ENCODE measurements at regions not wholly inside any gene's neighbourhood (a gene's known extent, or its start where the extent isn't known, plus 50 kb on each side); places are given as distances from the start of the nearest gene placed in this dataset.

GRCh38 chrX:128928636-128929035 is 594.7 kb downstream of the SMARCA1 start:
- no peak overlapping the region for H3K27ac ChIP-seq (ENCODE audit: low read depth, low read length, poor library complexity, severe bottlenecking)
- no peak overlapping the region for H3K9ac ChIP-seq (ENCODE audit: low read length)
- H3K79me2 ChIP-seq (ENCODE audit: insufficient read depth, low read length): no peaks in the 10 kb centered on the region
- no peaks in the 10 kb centered on the region for H3K36me3 ChIP-seq (ENCODE audit: insufficient read depth, low read length)
- no peaks in the 10 kb centered on the region for H3K4me1 ChIP-seq (ENCODE audit: insufficient read depth, low read length, severe bottlenecking)
- no peaks in the 10 kb centered on the region for H3F3A ChIP-seq (ENCODE audit: insufficient read depth, low read length)
- H2AFZ ChIP-seq (ENCODE audit: low read length): no peak overlapping the region
- H3K27me3 ChIP-seq (ENCODE audit: insufficient read depth, low read length): no peaks in the 10 kb centered on the region
- H3K4me2 ChIP-seq (ENCODE audit: low read length): no peak overlapping the region
- H3K9me3 ChIP-seq (ENCODE audit: low read length): no peaks in the 10 kb centered on the region
- H4K20me1 ChIP-seq (ENCODE audit: insufficient read depth, low read length): no peaks in the 10 kb centered on the region
- no peaks in the 10 kb centered on the region for H3K9me2 ChIP-seq (ENCODE audit: low read depth, low read length)
- no peak overlapping the region for H3K4me3 ChIP-seq (ENCODE audit: low read depth, low read length, poor library complexity, severe bottlenecking)
- TF ChIP-seq EZH2 (IDR thresholded peaks at IDR 0.05; ENCODE audit: borderline replicate concordance, low read length): no peak
- no peak for TF ChIP-seq CTCF (IDR thresholded peaks at IDR 0.05; ENCODE audit: low read length)

DNA sequence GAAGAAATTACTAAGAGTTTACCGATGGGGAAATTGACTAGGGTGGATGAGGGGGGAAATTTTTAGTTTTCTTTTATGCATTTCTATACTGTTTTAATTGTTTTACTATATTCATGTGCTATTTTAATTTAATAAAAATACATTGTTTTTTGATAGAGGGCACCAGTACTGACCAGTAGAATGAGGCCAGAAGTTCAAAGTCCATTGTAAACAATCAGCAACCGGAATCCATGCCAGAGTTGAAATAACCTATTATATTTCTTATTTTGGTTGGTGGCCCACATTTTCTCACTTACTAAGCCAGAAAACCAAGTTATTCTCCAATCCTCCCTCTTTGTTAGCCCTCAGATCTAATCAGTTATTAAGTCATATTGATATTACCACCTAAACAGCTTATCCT is 595.9 kb downstream of the SMARCA1 start:
- TF ChIP-seq EZH2 (IDR thresholded peaks at IDR 0.05; ENCODE audit: borderline replicate concordance, low read length) (no peak), CTCF (IDR thresholded peaks at IDR 0.05; ENCODE audit: low read length) (no peak)
- no peaks in the 10 kb centered on the region for H3K79me2 ChIP-seq (ENCODE audit: insufficient read depth, low read length)

DNA sequence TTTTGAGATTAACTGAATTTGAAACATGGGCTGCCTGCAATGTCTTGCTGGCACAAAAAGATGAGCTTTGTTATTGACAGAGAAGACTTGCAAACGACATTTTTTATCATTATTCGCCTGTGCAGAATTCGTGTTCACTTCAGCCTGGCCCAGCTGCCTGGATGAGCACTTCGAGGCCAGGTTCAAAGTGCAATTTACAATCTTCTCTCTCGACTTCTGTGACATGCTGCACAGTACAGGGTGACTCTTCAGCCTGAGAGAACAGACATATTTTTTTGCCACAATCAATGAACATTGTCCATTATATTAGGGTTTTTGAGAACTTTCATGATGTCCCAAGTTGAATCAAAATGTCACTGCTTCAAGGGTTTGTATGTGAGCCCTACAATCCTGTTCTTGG is 616.5 kb downstream of the SMARCA1 start:
- no peak overlapping the region for H2AFZ ChIP-seq (ENCODE audit: low read length)
- TF ChIP-seq EZH2 (IDR thresholded peaks at IDR 0.05; ENCODE audit: borderline replicate concordance, low read length) (no peak), CTCF (IDR thresholded peaks at IDR 0.05; ENCODE audit: low read length) (no peak)
- no peaks in the 10 kb centered on the region for H3K9me3 ChIP-seq (ENCODE audit: low read length)

More for the DNA sequence above, 595.9 kb downstream of the SMARCA1 start:
- Histone ChIP-seq H2AFZ (ENCODE audit: low read length) (no peak overlapping the region), H3K9me2 (ENCODE audit: low read depth, low read length) (no peaks in the 10 kb centered on the region), H3K9me3 (ENCODE audit: low read length) (no peaks in the 10 kb centered on the region), H3K9ac (ENCODE audit: low read length) (no peak overlapping the region), H3K4me1 (ENCODE audit: insufficient read depth, low read length, severe bottlenecking) (no peaks in the 10 kb centered on the region), H4K20me1 (ENCODE audit: insufficient read depth, low read length) (no peaks in the 10 kb centered on the region), H3K27me3 (ENCODE audit: insufficient read depth, low read length) (no peaks in the 10 kb centered on the region), H3K4me2 (ENCODE audit: low read length) (no peak overlapping the region), H3F3A (ENCODE audit: insufficient read depth, low read length) (no peaks in the 10 kb centered on the region), H3K27ac (ENCODE audit: low read depth, low read length, poor library complexity, severe bottlenecking) (no peak overlapping the region), H3K36me3 (ENCODE audit: insufficient read depth, low read length) (no peaks in the 10 kb centered on the region), H3K4me3 (ENCODE audit: low read depth, low read length, poor library complexity, severe bottlenecking) (no peak overlapping the region)

More for the DNA sequence above, 616.5 kb downstream of the SMARCA1 start:
- no peaks in the 10 kb centered on the region for H3K27me3 ChIP-seq (ENCODE audit: insufficient read depth, low read length)
- H3K4me2 ChIP-seq (ENCODE audit: low read length): no peak overlapping the region
- H3K4me1 ChIP-seq (ENCODE audit: insufficient read depth, low read length, severe bottlenecking): no peaks in the 10 kb centered on the region
- no peak overlapping the region for H3K9ac ChIP-seq (ENCODE audit: low read length)
- H3K79me2 ChIP-seq (ENCODE audit: insufficient read depth, low read length): no peaks in the 10 kb centered on the region
- no peaks in the 10 kb centered on the region for H4K20me1 ChIP-seq (ENCODE audit: insufficient read depth, low read length)
- no peaks in the 10 kb centered on the region for H3K36me3 ChIP-seq (ENCODE audit: insufficient read depth, low read length)
- H3K4me3 ChIP-seq (ENCODE audit: low read depth, low read length, poor library complexity, severe bottlenecking): no peak overlapping the region
- no peaks in the 10 kb centered on the region for H3F3A ChIP-seq (ENCODE audit: insufficient read depth, low read length)
- no peaks in the 10 kb centered on the region for H3K9me2 ChIP-seq (ENCODE audit: low read depth, low read length)
- no peak overlapping the region for H3K27ac ChIP-seq (ENCODE audit: low read depth, low read length, poor library complexity, severe bottlenecking)

All from OCI-LY1 (cell line).